Ovary (tissue), 7 donors: ENCODE measurements at regions not wholly inside any gene's neighbourhood (a gene's known extent, or its start where the extent isn't known, plus 50 kb on each side); places are given as distances from the start of the nearest gene placed in this dataset.

Source experiments
- DNase-seq, 5 donors: peaks; one replicate each; pipeline ENCODE4 v3.0.0-alpha.2; 2019 to 2020
- H3K27ac ChIP-seq, 2 donors: fragments of 200-600 bp; one replicate each; pipeline versions ENCODE4 v1.5.1 to v1.8.0; 2019 to 2022
- H3K27me3 ChIP-seq: fragments of 200-600 bp; one replicate; pipeline ENCODE4 v1.8.0; 2022
- H3K36me3 ChIP-seq: fragments of 200-600 bp; sonication (generic); one replicate; pipeline ENCODE4 v1.5.1; 2019
- H3K4me1 ChIP-seq: one replicate; pipeline ENCODE4 v1.8.1; 2013; ENCODE audit warnings: mild to moderate bottlenecking, moderate library complexity; ENCODE audit not compliant: insufficient read depth
- H3K4me3 ChIP-seq: fragments of 200-600 bp; sonication (generic); one replicate; pipeline ENCODE4 v1.5.1; 2017
- H3K9me3 ChIP-seq, 2 donors: fragments of 200-600 bp in 1 of 2; sonication (generic) in 1 of 2; one replicate each; pipeline versions ENCODE4 v1.5.1 to v1.8.1; 2013 to 2019; ENCODE audit warnings: mild to moderate bottlenecking in 1 of 2, moderate library complexity in 1 of 2
- CTCF ChIP-seq, 3 donors: fragments of 450-650 bp in 2 of 3; fragments of 200-600 bp in 1 of 3; IDR thresholded peaks; one replicate each; pipeline versions ENCODE4 v1.5.1 to v1.8.0; 2016 to 2022; ENCODE audit warnings: antibody characterized with exemption in 3 of 3, mild to moderate bottlenecking in 1 of 3
- EP300 ChIP-seq: sonication (generic); formaldehyde crosslinking; IDR thresholded peaks from one replicate; pipeline ENCODE4 v1.6.1; 2017; ENCODE audit warnings: antibody characterized with exemption
- POLR2A ChIP-seq: fragments of 450-650 bp; IDR thresholded peaks from one replicate; pipeline ENCODE4 v1.6.1; 2017; ENCODE audit warnings: antibody characterized with exemption, mild to moderate bottlenecking, moderate library complexity
- WGBS, 3 donors: extraction: QIAGEN DNeasy Blood & Tissue Kit in 1 of 3; methylation state at CpG; one replicate each; pipeline versions ENCODE4 v1.1.5 to v1.1.7; 2013 to 2017; 5-methylcytosine and 5-hydroxymethylcytosine counted together
- intact Hi-C, 4 donors: fragments of 100-400 bp; cut with DNase I; formaldehyde crosslinking; loops; one replicate each; pipeline versions ENCODE4 v1.11.0 to v1.15.1; 2022 to 2023
- donor health status: DM: no; HTN: no; CAD: no; lungs with moderate emphysema.
- donor health status: DM: no; HTN: no; CAD: no.
- donor health status: Bipolar disorder and iron deficiency.
- donor health status: DM: no; HTN: no; CAD: no.
- donor health status: DM: yes; HTN: yes; CAD: no.

DNA sequence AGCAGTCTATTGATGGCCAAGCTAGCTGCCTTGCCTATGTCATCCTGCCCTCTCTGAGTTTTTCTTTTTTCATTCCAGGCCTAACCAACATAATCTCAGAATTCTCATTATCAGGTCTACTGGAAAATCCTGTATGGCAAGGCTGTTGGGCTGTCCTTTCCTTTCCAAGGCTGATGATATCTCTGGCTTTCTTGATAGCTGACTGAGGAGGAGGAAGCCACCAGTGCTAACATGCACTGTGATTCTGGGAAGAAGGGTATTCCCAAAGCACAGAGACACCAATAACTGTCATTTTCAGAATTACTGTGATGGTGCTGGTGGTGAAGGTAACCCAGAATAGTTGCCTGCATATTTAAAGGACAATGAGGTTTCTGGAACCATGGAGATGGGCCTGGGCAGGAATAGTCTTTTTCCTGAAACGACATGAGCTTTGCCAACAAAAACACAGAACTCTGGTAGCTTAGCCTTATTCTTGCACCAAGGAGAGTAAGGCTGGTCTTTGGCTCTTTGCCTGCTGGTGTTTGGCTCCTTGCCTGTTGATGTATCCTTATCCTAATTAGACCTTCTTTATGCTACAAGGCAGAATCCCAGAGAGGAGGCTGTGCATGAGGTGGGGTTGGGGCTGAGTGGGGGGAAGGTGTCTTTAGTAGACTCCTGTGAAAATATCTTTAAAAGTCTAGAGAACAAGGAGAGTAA lies 157.4 kb downstream of the TNFSF18 start:
- 0 to 15% (median 4%) methylated on average over 1 of the region's 1 CpG for WGBS, 3 donors
- no peaks in the 10 kb centered on the region for H3K9me3 ChIP-seq
- no peak for TF ChIP-seq CTCF (IDR thresholded peaks at IDR 0.05)
- TF ChIP-seq POLR2A: no peak
- no peak for TF ChIP-seq EP300

DNA sequence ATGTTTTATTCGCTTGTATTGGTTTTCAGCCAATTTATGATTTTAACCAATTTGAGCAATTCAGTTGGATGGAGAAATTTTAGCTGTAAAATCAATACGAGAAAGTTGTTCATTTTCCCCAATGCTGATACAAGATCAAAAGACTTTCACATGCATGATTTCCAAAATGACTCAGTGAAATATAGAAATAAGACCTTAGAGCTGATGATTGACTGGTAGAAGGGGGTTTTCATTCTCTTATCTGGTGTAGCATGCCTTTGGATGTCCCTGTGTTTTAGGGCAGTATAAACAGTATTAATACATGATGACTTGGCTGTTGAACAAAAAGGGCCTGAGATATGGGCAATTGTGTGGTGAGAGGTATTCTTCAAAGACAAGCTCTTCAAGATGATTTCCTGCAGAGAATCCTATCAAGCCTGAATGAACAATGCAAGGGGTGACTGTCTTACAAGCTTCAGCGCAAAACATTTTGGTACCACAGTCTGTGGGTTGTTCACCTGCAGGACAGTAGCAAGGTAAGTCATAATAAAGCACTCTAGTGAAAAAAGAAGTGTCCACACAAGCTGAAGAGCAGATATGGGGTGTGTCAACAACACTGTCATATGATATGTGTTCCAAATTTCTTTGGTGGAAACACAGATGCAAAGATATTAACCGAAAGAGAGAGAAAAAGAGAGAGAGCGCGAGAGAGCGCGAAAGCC lies 156.2 kb downstream of the TNFSF18 start:
- Histone ChIP-seq H3K27me3 (no peaks in the 10 kb centered on the region), H3K36me3 (no peaks in the 10 kb centered on the region), H3K27ac (no peak overlapping the region), H3K4me3 (no peak overlapping the region), H3K4me1 (peaks cover 4% of the 10 kb centered on the region), H3K9me3 (no peaks in the 10 kb centered on the region)
- 70 to 77% (median 71%) methylated on average over 8 of the region's 8 CpGs for WGBS, 3 donors
- TF ChIP-seq POLR2A: no peak
- no peak for TF ChIP-seq CTCF (IDR thresholded peaks at IDR 0.05)
- no peak for TF ChIP-seq EP300
- DNase-seq: no peak
- intact Hi-C loops: no loop called here

More for the DNA sequence above, 157.4 kb downstream of the TNFSF18 start:
- H3K36me3 ChIP-seq: no peaks in the 10 kb centered on the region
- H3K27ac ChIP-seq: no peak overlapping the region
- peak in 4 of 5 donors; percentile 15 to 31 (median 20) for DNase-seq
- H3K4me1 ChIP-seq: peaks cover 4% of the 10 kb centered on the region
- intact Hi-C loops: no loop called here
- H3K4me3 ChIP-seq: no peak overlapping the region
- no peaks in the 10 kb centered on the region for H3K27me3 ChIP-seq

DNA sequence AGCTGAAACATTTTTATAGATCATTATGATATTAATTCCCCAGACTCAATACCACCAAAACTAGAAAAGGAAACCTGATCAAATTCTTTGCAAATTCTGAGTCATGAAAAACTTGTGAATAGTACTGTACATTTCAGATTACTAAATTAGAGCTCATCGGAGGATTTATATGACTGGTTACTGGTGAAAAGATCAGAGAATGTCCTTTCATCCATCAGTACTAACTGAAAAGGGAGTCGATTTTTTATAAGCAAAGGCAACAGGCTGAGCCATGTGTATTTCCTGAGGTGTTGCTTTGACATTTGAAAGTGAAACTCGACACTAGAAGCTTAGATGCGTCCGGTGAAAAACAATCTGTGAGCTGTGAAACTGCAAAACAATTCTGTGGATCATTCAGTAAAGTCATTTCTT lies 155.7 kb downstream of the TNFSF18 start:
- intact Hi-C loops: no loop called here
- Histone ChIP-seq H3K4me1 (peaks cover 4% of the 10 kb centered on the region), H3K27ac (no peak overlapping the region), H3K4me3 (no peak overlapping the region), H3K36me3 (no peaks in the 10 kb centered on the region), H3K27me3 (no peaks in the 10 kb centered on the region), H3K9me3 (no peaks in the 10 kb centered on the region)
- DNase-seq: no peak
- 3 to 8% (median 3%) methylated on average over 5 of the region's 5 CpGs for WGBS, 3 donors
- TF ChIP-seq POLR2A (no peak), EP300 (no peak), CTCF (IDR thresholded peaks at IDR 0.05) (no peak)

DNA sequence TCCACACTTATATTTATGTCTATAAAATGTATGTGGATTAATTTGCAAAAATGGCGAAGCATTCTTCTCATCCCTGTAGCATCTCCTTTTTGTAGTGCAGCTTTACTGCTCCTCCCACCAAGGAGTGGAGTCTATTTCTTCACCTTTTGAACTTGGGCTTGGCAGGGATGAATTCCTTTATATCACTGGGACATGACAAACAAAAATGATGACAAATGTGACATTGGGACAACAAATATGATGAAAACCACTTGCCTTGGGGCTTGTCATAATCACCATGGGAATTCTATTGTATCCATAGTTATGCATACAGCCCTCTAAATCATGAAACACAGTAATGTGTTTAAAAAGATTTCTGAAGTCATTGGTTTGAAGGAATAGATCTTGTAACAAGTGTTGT lies 155.0 kb downstream of the TNFSF18 start:
- Histone ChIP-seq H3K27ac (no peak overlapping the region), H3K4me3 (no peak overlapping the region), H3K4me1 (peaks cover 4% of the 10 kb centered on the region), H3K36me3 (no peaks in the 10 kb centered on the region), H3K9me3 (no peaks in the 10 kb centered on the region), H3K27me3 (no peaks in the 10 kb centered on the region)
- 90 to 95% (median 91%) methylated on average over 1 of the region's 1 CpG for WGBS, 3 donors
- intact Hi-C loops: no loop called here
- TF ChIP-seq CTCF (IDR thresholded peaks at IDR 0.05): no peak
- TF ChIP-seq POLR2A: no peak
- TF ChIP-seq EP300: no peak
- no peak for DNase-seq
